Limb (tissue), 2 donors: ENCODE measurements at regions not wholly inside any gene's neighbourhood (a gene's known extent, or its start where the extent isn't known, plus 50 kb on each side); places are given as distances from the start of the nearest gene placed in this dataset.
A peak's percentile ranks its signal among the peaks of the same experiment; 100 is the strongest.

Experiments
- DNase-seq, 2 donors: peaks; one replicate each; pipeline ENCODE4 v3.0.0-alpha.2; 2016; ENCODE audit errors: extremely low spot score in 2 of 2

DNA sequence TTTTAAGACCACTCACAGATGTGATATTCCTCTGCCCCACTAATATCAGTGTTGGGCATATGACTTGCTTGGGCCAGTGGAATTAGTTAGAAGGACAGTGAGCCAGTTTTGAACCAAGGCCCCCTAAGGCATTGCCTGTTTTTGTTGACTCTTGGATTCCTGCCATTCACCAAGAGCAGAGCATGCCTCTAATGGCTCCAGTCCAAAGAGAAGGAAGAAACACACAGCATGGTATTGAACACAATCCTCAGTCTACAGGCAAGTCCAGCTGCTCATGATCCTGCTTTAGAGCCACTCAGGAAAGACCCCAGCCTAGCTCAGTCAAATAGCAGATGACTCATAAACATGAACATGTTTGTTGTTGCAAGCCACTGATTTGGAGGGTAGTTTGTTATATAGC is 1201.5 kb downstream of the BCL11B start:
- DNase-seq, result no peak

DNA sequence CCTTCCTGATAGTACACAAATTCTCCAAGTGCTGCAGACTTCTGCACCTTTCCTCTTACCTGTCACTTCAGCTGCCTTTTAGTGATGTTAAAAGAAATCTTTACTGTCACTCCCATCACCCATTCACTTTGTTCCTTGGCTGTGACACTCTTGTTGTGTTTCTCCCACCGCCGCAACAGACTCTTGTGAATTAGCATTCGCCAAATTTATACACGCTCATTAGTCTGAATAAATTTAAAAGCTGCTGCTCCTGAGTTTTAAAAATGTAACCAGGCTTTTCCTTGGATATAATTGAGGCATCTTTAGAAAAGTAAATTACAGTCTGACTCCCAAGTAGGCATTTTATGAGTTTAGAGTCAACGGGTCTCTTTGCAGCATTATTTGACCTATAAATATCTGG is 1197.9 kb downstream of the BCL11B start:
- DNase-seq, result no peak

DNA sequence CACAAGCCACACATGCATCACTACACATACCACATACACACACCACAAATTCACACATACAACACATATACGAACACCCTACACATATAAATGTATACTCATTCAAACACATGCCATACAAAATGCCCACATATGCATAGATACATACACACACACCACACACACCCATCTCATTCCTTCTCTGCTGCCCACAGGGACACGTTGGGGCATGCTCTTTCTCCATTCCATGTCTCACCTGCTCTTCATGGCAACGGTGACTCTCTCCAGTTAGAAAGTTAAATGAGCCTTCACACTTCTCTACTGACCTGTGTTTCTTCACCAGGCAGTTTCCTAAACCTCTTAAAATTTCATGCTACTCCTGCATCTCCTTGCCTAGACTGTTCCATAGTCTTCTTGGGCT is 1194.8 kb downstream of the BCL11B start:
- DNase-seq, result no peak

DNA sequence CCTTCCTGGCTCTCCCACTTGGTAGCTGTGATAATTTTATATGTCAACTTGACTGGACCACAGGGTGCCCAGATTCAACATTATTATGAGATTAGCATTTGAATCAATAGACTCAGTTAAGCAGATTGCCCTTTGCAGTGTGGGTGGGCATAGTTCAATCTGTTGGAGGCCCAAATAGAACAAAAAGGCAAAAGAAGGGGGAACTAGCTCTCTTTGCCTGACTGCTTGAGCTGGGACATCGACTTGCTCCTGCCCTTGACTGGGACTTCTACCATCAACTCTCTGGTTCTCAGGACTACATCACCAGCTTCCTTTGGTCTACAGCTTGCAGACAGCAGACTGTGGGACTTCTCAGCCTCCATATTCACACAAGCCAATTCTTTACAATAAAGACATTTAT is 1189.2 kb downstream of the BCL11B start:
- no peak for DNase-seq

DNA sequence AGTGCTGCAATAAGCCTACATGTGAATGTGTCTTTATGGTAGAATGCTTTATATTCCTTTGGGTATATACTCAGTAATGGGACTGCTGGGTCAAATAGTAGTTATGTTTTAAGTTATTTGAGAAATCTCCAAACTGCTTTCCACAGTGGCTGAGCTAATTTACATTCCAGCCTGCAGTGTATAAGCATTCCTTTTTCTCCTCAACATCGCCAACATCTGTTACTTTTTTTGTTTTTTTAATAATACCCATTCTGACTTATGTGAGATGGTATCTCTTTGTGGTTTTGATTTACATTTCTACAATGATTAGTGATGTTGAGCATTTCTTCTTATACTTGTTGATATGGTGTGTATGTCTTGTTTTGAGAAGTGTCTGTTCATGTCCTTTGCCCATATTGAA is 1186.2 kb downstream of the BCL11B start:
- DNase-seq, result no peak

DNA sequence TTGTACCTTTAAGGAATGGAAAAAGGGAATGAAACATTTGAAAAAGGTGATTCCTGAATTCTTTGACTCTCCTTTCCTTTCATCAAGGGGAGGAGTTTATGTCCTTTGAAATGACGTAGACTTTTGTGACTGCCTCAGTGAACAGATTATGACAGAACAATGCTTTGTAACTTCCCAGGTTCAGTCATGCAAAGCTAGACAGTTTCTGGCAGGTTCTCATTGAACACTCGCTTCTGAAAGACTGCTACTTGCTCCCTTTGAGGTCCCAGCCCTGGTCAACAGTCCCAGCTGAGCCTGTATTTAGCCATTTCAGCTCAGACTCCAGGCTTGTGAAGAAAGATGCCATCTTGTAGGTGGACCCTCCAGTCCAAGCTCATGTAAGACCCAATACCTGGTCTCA is 1178.9 kb downstream of the BCL11B start:
- no peak for DNase-seq

DNA sequence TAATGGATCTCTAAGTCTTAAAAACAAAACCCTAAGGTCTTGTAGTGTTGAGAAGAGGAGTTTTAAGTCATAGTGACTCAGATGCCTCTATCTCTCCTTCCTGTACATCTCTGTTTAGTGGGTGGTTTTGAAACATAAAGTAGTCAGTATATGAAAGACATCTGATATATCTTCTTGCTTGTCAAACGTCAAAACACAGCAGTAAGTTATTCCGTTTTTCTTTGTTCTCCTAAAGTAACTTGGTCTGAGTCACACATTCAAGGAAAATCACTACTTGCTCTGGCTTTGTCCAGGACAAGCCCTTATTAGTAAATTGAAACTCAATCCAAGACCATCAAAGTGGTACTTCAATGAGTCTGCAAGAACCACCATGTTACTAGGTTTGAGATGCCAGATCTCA is 1172.5 kb downstream of the BCL11B start:
- no peak for DNase-seq

DNA sequence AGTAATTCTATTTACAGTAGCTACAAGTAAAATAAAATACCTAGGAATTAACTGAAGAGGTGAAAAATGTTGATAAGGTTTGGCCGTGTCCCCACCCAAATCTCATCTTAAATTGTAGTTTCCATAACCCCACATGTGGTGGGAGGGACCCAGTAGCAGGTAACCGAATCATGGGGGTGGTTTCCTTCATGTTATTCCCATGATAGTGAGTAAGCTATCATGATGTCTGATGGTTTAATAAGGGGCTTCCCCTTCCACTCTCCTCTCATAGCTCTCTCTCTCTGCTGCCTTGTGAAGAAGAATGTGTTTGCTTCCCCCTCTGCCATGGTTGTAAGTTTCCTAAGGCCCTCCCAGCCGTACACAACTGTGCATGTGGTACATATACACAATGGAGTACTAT is 1170.7 kb downstream of the BCL11B start:
- DNase-seq, result no peak

DNA sequence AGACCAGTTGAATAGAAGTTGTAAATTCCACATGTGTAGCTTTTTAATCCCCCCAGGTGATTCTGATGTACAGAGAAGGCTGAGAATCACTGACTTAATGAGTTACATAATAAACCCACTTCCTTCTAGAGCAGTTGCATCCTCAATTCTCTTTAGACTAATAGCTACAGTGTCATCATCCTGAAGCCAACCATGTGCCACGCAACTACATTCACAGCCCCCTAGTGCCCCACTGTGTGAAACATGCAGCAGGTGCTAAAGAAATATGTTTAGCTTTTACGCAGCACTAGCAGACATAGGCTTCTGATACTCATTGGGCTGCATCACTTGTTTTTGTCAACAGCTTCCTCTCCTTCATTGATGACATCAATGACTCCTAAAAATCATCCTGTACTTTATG is 1168.3 kb downstream of the BCL11B start:
- DNase-seq, result no peak

DNA sequence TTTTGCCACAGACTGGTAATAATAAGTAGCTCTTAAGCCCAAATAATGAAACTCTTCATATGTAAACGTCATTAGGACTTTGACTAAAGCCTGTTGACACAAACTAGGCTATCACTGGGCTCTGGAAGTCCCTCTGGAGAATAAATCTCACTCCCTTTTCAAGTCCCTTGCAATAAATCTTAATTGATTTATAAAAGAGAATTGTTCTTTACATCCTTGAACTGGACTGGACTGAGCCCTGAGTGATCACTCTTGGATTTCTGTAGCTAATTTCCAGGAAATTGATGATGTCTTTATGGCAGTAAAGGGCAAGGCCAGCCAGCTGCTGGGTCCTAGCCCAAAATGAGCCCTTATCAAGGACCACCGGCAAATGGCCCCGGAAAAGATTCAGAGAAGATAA is 1162.7 kb downstream of the BCL11B start:
- no peak for DNase-seq

DNA sequence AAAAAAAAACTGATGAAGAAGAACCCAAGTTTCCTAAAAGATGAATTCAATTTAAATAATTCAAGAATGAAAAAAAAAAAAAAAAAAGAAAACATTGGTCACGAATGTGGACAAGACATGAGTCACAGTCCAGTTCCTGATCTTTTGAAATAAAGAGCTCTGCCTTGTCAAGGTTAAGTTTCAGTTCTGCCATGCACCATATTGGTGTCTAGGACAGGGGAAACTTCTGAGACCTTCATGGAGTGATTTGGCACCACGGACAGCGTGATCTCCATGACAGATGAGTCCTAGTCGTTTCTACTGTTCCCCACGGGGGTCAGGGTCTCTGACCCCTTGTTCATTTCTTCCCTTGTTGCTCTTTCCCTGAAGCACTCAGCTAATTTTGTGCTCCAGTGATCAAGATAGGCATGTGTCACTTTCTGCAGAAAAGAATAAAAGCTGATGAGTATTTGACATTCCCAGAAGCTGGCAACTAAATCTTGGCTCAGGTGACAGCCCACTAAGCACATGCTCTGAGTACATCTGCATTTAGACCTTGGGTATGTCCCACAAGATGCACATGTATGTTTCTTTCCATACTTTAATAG is 1159.7 kb downstream of the BCL11B start:
- no peak for DNase-seq

DNA sequence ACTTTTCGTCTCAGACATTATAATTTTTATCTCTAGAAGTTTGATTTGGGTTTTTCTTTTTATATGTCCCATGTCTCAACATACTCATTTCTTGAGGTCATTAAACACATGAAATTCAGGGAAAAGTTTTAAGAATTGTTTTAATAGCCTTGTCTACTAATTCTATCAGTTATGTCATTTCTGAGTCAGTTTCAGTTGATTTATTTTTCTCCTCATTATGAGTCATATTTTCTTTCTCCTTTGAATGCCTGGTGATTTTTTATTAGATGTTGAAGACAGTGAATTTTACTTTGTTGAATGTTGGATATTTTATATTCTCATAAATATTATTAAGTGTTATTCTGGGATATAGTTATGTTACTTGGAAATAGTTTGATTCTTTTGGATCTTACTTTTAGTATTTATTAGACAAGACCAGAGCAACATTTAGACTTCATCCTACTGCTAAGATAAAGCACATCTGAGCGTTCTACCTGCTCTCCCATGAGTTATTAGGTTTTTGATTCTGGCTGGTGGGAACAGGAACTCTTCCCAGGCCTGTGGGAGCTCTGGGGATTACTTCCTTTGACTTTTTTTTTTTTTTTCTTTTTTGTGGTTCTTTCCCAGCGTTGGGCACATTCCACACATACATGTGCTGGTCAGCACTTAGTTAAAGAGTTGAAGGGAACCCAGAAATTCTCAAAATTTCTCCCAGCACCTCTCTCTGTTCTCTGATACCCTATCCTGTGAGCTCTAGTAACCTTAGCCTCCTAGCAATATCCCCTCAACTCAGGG is 1157.7 kb downstream of the BCL11B start:
- DNase-seq, result no peak

DNA sequence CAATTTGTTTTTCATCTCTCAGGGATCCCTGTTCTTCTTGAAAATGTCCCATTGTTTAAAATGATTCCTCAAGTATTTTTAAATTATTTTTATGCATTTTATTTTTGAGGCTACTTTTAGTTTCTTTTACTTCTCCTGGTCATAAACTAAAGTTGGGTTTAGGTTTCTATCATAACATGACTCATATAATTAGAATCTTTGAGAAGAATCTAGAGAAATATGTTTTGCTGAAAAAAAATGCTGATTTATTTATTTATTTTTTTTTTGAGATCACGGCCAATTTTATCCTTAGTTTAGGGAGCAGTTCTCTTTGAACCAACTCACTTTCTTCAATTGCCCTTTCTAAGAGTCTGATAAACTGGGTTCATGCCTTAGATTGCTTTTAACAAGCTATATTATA is 1157.1 kb downstream of the BCL11B start:
- no peak for DNase-seq

DNA sequence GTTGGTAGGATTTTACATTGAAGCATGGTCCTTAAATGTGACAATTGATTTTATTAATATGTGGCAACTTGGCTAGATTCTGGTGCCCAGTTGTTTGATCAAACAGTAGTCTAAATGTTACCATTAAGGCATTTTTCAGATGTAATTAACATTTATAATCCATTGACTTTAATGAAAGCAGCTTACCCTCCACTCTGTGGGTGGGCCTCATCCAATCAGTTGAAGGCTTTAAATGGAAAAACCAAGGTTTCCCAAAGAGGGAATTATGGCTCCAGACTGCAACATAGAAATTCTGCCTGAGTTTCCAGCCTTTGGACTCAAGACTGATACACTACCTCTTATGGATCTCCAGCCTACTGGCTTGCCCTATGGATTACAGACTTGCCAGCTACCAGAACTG is 1153.2 kb downstream of the BCL11B start:
- DNase-seq, result no peak

DNA sequence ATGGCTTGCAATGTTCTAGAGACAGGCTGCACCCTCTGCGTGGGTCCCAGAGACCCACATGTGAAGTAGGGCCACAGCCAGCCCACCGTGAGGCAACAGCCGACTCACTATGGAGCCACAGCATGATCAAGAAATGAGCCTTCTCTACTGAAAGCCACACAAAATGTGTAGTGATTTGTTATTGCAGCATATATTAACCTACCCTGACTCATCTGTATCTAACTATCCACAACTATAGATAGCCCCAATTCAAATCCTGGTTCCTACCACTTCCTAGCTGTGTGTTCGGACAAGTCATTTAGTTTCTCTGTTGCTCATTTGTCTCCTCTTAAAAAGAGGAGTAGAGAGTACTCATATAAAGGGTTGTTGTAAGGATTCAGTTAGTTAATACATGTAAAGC is 1152.3 kb downstream of the BCL11B start:
- no peak for DNase-seq

DNA sequence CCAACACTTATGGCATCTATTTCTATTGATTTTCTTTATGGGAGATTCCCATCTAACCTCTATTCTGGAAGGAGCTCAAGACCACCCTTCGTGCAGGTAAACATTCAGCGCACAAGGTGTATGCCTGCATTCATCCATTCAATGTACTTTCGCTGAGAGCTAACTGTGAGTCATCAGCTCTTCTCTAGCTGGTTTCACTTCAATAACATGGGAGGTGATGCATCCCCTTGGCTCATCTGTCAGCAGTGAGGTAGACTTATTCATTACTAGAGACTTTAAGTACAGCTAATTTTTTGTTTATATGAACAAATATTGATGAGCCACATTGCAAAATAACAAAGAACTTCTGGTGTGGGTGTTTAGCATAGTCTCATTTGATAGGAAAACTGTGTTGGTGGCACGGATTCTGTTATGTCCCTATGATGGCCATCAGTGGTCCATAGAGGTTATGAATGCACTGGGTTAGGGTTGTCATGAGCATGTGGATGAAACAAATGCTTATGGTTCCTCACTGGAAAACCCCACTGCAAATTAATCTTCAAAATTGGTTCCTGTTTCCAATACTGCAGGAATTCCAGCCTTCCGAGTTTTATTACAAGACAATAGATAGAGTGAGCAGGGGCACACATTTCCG is 1151.0 kb downstream of the BCL11B start:
- DNase-seq, result no peak

DNA sequence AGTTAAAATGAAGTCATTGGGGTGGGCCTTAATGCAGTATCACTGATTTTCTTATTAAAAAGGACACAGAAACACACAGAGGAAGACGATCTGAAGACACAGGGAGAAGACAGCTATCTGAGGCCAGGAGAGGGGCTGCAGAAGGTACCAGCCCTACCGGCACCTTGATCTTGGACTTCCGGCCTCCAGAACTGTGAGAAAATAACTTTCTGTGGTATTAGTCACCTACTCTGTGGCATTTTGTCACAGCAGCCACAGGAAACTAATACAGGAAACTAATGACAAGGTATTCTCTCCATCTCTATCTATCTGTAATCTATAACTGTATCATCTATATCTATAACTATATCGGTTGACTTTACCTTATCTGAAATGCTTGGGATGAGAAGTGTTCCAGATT is 1149.5 kb downstream of the BCL11B start:
- no peak for DNase-seq

DNA sequence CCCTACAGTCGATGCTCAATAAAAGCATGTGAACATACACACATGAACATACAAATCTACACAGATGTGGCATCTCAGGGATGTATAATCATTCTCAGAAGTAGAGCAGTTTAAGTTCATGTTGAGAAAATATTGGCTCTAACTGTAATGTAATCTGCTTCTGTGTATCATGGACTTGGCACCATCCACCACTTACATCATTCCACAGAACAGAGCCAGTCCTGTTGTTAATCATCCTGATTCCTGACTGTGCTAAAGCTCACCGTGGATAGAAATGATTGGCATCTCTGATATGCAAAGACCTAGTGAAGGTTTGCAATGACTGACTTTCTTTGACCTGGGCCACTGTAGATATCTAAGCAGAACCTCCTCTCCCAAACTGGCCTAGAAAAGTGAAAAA is 1141.3 kb downstream of the BCL11B start:
- DNase-seq, result peak in 1 of 2 donors; percentile 8

DNA sequence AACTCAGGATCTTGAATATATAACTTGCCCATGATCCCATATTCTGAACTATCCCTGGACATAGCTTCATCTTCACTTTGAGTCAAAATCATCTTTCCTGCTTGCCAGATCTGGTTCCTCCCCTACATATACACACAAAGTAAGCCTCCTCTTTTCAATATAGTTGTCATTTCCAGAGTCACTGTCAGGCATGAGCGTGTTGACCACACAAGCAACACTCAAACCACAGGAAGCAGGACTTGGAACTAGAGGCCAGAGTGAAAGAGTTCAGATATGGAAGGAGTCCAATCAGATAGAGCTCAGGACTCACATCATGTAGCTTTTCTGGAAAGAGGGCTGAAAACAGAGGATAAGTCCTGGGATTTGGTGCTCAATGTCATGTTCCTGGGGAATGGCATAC is 1140.6 kb downstream of the BCL11B start:
- no peak for DNase-seq

DNA sequence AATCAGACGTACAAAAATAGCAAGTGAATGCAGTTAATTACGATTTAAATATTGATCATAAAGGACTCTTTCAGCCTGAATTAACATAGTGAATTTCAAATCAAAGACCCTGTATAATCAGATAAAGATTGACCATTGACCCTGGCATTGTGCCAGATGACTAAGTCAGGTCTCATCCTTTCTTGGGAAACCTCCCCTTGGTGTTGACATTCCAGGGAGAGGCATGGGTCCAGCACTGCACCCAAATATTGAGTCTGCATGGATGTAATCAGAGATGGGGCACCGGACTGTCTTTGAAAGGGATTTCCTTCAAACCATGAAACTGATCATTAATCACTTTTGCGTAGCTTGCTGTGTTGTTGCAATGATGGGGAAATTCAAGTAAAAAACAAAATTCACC is 1138.2 kb downstream of the BCL11B start:
- DNase-seq, result no peak

DNA sequence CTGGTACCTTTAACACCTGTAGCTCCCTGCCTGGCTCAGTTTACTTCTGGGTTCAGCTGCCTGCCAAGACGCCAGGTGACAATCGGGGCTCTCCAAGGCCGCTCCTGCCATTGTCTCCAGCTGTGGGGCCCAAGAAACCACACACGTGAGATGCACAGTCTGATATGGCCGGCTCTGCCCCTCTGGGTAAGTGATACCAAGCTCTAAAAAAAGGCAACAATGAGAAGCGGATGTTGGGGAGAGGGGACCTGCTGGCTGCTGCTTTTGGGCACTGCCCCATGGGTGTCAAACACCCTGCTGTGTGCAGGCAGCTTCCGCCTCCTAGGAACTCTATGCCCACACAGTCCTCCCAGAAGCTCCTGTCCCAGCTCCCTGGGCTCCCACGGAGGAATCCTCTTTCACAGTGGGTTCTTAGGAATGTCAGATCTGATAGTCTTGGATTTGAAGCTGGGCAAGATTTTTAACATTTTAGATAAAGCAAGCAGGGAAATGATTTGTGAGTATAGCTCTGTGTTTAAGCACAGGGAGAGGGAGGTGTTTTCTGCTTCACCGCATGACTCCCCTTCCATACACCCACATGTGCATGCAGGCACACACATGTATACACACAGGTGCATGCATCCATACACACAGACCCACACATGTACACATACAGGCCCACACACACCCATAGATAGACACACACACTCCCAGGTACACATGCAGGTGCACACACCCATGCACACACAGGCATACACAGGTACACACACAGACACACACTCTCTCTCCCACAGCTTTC is 1135.8 kb downstream of the BCL11B start:
- no peak for DNase-seq
